Rectal smooth muscle tissue (tissue), 1 donor: ENCODE measurements at regions not wholly inside any gene's neighbourhood (a gene's known extent, or its start where the extent isn't known, plus 50 kb on each side); places are given as distances from the start of the nearest gene placed in this dataset.

Experiments used
- H3K27ac ChIP-seq: one replicate; pipeline ENCODE4 v1.7.0; 2013; ENCODE audit warnings: low read depth, low read length, inconsistent platforms
- H3K27me3 ChIP-seq: one replicate; pipeline ENCODE4 v1.7.0; 2013; ENCODE audit warnings: low read length; ENCODE audit not compliant: control insufficient read depth, insufficient read depth
- H3K36me3 ChIP-seq: one replicate; pipeline ENCODE4 v1.7.0; 2013; ENCODE audit warnings: low read length; ENCODE audit not compliant: control insufficient read depth, insufficient read depth
- H3K4me1 ChIP-seq: one replicate; pipeline ENCODE4 v1.7.0; 2013; ENCODE audit warnings: low read length; ENCODE audit not compliant: control insufficient read depth, insufficient read depth
- H3K4me3 ChIP-seq: one replicate; pipeline ENCODE4 v1.7.0; 2013; ENCODE audit warnings: low read length
- H3K9ac ChIP-seq: one replicate; pipeline ENCODE4 v1.7.0; 2013; ENCODE audit warnings: low read length

DNA sequence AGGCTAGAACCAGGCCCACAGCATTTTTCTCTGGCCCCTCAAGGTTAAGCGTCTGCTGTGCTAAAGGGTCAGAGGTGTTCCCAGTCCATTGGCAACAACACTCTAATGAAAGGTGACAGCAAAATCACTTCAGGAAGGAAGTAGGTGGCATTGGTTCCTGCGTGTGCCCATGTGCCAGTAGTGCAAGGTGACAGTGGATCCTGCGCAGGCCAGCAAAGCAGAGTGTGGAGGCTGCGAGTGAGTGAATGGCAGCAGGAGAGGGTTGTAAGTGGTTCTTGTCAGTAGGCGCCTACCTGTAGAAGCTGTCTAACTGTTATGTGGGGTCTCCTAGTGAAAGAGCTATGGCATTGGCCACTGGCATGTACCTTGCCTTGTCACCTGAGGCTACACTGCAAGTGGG, 898.2 kb upstream of the TYRP1 start:
- H3K27me3 ChIP-seq = no peaks in the 10 kb centered on the region
- H3K27ac ChIP-seq = no peak overlapping the region
- H3K4me3 ChIP-seq = no peak overlapping the region
- no peaks in the 10 kb centered on the region for H3K36me3 ChIP-seq
- H3K4me1 ChIP-seq = no peaks in the 10 kb centered on the region
- H3K9ac ChIP-seq = no peak overlapping the region

DNA sequence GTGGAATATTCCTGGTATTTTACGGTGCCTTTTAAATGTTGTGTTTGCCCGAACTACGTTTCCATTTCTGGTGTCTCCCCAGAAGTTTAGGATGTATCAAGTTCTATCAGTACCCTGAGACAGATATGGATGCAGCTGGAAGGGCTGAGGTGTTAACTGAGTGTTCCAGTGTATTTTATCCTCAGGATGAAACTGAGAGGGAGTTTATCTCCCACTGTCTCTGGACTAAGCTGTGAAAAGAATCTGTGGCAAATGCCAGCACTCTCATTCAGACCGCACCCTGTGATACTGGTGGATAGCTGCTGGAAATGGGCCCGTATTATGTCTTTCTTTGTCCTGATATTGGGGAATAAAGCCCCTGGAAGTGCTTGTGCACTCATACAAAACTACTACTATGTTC, 887.2 kb upstream of the TYRP1 start:
- no peaks in the 10 kb centered on the region for H3K27me3 ChIP-seq
- H3K9ac ChIP-seq = no peak overlapping the region
- H3K36me3 ChIP-seq = no peaks in the 10 kb centered on the region
- no peak overlapping the region for H3K4me3 ChIP-seq
- H3K27ac ChIP-seq = no peak overlapping the region
- no peaks in the 10 kb centered on the region for H3K4me1 ChIP-seq

DNA sequence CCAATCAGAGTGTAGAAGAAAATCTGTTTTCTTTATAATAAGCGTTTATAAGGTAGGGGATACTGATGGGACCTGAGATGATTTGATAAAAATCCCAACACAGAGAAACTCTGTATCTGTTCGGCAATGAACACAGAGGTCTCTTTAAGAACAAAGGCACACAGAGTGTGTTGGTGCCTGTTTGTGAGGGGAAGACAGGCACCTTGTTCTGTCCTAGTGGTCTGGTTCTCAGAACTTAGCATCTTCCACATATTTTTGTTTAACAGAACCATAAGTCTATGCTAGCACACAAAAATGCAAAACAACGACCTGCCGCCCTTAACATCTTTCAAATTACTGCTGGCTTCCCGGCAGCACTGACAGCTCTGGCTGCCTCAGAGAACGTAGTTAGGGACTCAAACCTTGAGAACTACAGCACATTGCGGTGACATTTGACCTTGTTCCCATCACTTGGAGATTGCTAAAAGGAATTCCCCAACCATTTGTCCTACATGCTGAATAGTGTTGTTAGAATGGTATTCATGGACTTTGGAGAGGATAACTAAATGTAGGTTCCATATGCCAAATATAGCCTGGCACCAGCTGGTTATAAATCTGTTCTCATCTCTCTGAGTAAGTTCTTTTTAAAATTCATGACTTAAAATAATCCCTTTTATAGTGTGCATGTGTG, 871.7 kb upstream of the TYRP1 start:
- Histone ChIP-seq H3K27ac (no peak overlapping the region), H3K27me3 (no peaks in the 10 kb centered on the region), H3K9ac (no peak overlapping the region), H3K4me1 (no peaks in the 10 kb centered on the region), H3K4me3 (no peak overlapping the region), H3K36me3 (no peaks in the 10 kb centered on the region)

DNA sequence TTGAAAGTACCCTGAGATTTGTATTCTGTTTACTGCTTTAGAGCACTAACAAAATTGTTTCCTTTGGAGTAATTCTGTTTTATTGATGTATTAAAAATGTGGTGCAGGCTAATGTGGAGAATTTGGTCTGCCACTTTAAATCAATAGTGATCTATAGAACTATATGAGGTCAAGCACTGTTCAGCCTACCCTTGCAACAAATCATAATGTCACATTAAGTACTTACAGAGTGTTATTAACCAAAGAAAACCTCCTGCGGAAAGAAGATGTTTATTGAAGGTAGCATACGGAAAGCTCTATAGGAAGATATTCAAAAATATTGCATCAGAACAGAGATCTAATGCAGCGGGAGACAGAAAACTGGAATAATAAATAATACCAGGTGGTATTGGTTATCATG, 865.0 kb upstream of the TYRP1 start:
- H3K36me3 ChIP-seq = no peaks in the 10 kb centered on the region
- no peaks in the 10 kb centered on the region for H3K4me1 ChIP-seq

DNA sequence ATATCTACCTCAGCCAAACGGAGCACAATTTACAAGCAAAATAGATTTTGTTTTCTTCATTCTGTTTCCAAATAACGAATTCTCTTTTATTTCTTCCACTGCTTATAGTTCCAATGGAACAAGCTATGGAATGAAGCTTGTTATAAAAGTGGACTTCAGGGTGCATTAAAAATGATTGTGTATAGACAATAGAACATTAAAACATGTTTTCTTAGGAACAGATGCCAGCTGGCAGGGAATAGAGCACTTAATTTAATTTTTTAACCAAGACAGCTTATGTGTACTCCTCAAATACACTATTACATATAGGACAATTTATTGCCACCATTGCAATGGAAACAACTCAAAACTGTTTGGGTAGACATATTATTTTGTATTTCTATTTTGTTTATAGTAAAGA, 860.1 kb upstream of the TYRP1 start:
- no peaks in the 10 kb centered on the region for H3K36me3 ChIP-seq
- H3K9ac ChIP-seq = no peak overlapping the region
- no peak overlapping the region for H3K27ac ChIP-seq
- H3K27me3 ChIP-seq = no peaks in the 10 kb centered on the region
- H3K4me1 ChIP-seq = no peaks in the 10 kb centered on the region
- H3K4me3 ChIP-seq = no peak overlapping the region

More for the DNA sequence above, 865.0 kb upstream of the TYRP1 start:
- Histone ChIP-seq H3K4me3 (no peak overlapping the region), H3K27me3 (no peaks in the 10 kb centered on the region), H3K27ac (no peak overlapping the region), H3K9ac (no peak overlapping the region)

DNA sequence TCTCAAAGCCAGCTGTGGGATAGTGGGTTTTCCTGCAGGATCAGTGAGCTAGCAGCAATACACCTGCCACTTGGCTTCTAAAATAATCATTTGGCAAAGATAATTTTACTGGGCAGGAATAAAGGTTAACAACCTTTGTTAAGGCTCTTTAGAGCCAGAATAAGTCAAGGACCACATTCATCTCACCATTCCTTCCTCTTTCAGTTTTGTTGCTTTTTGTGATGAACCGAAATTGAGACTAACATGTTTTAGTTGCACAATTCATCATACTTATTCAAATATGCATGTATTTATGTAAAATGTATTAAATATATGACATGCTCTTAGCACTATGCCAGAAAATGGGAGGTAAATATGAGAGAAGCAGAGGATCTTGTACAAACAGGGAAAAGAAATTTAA, 824.4 kb upstream of the TYRP1 start:
- no peak overlapping the region for H3K27ac ChIP-seq
- H3K4me1 ChIP-seq = no peaks in the 10 kb centered on the region
- H3K27me3 ChIP-seq = no peaks in the 10 kb centered on the region
- H3K4me3 ChIP-seq = no peak overlapping the region
- no peak overlapping the region for H3K9ac ChIP-seq
- no peaks in the 10 kb centered on the region for H3K36me3 ChIP-seq

DNA sequence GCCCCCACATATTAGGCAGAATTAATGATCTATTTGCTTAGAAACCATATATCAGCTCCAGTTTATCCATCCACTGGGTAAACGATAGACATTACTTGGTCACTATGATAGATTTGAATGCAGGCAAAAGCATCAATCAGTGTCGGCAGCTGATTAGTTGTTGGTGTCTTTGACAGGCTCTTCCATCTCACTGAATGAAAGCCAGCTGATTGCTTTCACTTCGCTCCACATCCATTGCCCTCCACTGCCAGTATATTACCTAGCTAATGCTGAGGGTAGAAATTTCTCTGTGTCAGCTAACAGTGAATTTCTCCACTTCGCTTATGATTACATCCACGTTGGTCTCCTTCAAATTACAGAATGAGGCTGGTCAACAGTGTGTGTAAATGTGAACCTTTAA, 821.3 kb upstream of the TYRP1 start:
- Histone ChIP-seq H3K27me3 (no peaks in the 10 kb centered on the region), H3K4me1 (no peaks in the 10 kb centered on the region), H3K27ac (no peak overlapping the region), H3K36me3 (no peaks in the 10 kb centered on the region), H3K4me3 (no peak overlapping the region), H3K9ac (no peak overlapping the region)

DNA sequence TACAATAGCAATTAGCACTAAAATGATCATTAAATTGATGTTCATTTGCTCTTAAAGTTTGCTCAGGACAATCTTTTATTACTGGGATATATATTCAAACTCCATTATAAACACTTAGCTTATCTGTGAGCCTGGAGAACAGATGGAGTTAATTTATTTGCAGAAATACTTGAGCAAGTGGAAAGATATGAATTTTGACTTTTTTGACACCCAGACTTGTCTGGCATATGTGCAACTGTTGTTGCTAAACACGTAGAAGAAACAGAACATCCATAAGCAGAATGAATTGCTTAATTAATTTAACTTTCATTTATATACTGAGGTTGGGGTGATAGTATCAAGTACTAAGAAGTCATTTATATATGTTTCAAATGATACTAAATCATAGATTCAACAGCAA, 820.7 kb upstream of the TYRP1 start:
- no peak overlapping the region for H3K27ac ChIP-seq
- no peak overlapping the region for H3K4me3 ChIP-seq
- H3K36me3 ChIP-seq = no peaks in the 10 kb centered on the region
- H3K9ac ChIP-seq = no peak overlapping the region
- H3K27me3 ChIP-seq = no peaks in the 10 kb centered on the region
- H3K4me1 ChIP-seq = no peaks in the 10 kb centered on the region

DNA sequence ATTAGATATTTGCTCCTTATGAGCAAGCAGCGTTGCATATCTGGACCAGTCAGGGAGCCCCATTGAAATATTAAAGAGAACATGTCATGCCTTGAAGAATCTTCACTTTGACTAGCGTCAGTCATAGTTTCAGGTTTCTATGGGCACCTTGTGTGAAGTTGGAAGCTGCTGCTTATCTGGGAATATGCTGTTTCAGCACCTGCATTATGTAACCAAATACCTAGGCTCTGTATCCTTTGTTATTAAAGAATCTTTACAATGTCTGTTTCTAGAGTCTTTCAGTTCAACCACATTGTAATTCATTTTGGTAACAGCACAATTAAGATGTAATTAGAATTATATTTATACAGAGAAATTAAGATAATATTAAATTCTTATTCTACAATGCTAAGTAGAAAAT, 818.8 kb upstream of the TYRP1 start:
- no peak overlapping the region for H3K27ac ChIP-seq
- no peak overlapping the region for H3K4me3 ChIP-seq
- no peaks in the 10 kb centered on the region for H3K27me3 ChIP-seq
- H3K4me1 ChIP-seq = no peaks in the 10 kb centered on the region
- H3K36me3 ChIP-seq = no peaks in the 10 kb centered on the region
- no peak overlapping the region for H3K9ac ChIP-seq

DNA sequence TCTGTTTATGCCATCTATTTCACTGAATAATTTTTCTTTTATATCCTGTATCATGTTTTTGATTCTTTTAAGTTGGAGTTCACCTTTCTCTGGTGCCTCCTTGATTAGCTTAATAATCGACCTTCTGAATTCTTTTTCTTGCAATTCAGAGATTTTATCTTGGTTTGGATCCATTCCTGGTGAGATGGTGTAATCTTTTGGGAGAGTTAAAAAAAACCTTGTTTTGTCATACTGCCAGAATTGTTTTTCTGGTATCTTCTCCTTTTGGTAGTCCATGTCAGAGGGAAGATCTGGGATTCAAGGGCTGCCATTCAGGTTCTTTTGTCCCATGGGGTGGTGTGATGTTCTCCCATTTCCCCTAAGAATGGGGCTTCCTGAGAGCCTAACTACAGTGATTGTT, 800.8 kb upstream of the TYRP1 start:
- Histone ChIP-seq H3K36me3 (no peaks in the 10 kb centered on the region), H3K4me1 (no peaks in the 10 kb centered on the region)

DNA sequence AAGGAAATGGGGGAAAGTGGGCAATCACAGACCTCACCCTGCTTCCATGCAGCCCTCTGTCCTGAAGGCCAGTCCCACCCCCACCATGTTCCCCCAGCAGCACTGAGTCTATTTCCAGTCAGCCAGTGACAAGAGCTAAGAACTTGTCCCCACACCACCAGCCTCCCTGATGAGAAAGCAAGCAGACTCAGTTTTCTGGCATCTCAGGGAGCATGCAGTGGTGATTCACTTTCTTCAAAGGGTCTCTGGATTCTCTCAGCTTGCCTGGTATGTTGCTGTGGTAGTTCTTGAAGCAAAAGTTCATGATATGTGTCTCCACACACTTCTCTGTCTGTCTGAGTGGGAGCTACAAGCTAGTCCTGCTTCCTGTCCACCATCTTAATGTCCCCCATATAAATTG, 799.9 kb upstream of the TYRP1 start:
- no peak overlapping the region for H3K4me3 ChIP-seq
- no peaks in the 10 kb centered on the region for H3K36me3 ChIP-seq
- H3K9ac ChIP-seq = no peak overlapping the region
- H3K4me1 ChIP-seq = no peaks in the 10 kb centered on the region
- no peak overlapping the region for H3K27ac ChIP-seq
- H3K27me3 ChIP-seq = no peaks in the 10 kb centered on the region

More for the DNA sequence above, 800.8 kb upstream of the TYRP1 start:
- Histone ChIP-seq H3K9ac (no peak overlapping the region), H3K27me3 (no peaks in the 10 kb centered on the region), H3K4me3 (no peak overlapping the region), H3K27ac (no peak overlapping the region)

DNA sequence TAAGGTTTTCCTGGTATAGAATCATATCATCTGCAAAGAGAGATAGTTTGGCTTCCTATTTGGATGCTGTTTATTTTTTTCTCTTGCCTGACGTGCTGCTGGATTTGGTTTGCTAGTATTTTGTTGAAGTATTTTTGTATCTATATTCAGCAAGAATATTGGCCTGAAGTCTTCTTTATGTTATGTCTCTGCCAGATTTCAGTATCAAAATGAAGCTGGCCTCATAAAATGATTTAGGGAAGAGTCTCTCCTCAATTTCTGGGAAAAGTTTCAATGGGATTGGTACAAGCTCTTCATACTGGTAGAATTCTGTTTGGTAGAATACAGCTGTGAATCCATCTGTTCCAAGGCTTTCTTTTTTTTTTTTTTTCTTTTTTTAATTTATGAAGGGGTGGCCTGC, 799.0 kb upstream of the TYRP1 start:
- Histone ChIP-seq H3K4me3 (no peak overlapping the region), H3K4me1 (no peaks in the 10 kb centered on the region), H3K36me3 (no peaks in the 10 kb centered on the region), H3K27me3 (no peaks in the 10 kb centered on the region), H3K27ac (no peak overlapping the region), H3K9ac (no peak overlapping the region)

DNA sequence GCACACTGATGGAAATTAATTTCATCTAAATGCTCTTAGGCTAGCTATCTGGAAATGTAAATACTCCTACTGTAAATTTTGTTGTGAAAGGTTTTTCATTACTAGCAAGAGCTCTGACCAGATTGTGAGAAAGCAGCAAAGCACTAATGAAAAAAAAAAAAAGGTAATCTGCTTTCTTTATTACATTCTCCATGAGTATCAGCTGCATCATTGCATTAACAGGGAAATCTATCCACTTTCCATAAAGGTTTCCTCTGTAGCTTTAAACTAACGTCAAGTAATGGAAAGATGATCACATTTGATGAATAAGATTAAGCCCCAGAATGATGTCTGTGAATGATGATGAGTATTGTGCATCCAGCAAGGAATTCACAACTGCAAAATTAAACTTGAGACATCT, 790.6 kb upstream of the TYRP1 start:
- H3K27ac ChIP-seq = no peak overlapping the region
- no peaks in the 10 kb centered on the region for H3K4me1 ChIP-seq
- H3K36me3 ChIP-seq = no peaks in the 10 kb centered on the region
- no peak overlapping the region for H3K4me3 ChIP-seq
- H3K9ac ChIP-seq = no peak overlapping the region
- no peaks in the 10 kb centered on the region for H3K27me3 ChIP-seq
